HG02610 (cell line): ENCODE measurements at regions not wholly inside any gene's neighbourhood (a gene's known extent, or its start where the extent isn't known, plus 50 kb on each side); places are given as distances from the start of the nearest gene placed in this dataset.

Source experiments
- ATAC-seq: cut with Tn5 transposase; IDR thresholded peaks from one replicate; pipeline ENCODE4 v1.9.1; 2021; ENCODE audit warnings: mild to moderate bottlenecking, moderate library complexity; ENCODE audit not compliant: unreplicated experiment

DNA sequence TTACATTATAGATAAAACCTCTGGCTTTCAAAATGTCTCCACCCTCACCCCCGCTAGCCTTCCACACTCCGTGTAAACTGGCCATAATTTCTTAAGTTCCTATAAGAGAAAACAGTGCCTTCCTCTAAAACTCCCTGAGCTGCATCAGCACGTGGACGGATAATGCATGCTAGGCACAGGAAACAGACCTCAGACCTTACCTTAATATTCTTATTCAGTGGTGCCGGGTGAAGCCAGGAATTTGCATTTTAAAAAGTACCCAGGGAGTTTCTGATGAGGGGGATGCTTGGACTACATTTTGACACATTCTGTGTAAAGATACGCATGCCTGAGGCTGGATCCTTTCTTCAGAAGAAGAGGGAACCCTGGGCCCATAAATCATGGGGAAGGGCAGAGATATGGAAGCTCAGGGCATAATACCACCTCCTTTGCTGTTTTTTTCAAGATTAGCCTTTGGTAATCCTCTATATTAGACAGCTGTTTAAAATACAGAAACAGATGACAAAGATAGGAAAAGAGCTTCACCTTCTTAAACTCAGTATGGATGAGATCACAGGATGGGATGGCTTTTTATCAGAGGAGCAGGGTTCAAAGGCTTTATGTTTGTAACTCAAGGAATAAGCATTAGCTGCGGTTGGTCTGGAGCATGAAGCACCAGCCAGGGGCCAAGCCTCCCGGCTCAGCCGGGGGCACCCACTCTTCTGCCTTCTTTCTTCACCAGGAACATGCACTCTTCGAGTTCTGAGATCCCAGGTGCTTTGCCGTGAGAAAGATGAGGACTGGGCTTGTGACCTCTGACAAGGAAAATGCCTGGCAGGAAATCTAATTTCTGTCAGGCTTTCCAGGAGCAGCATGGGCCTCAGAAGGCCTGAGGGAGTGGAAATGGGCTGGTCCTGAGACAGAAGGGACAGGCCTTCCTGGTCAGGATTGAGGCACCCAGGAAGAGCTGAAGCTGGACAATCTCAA lies 218.1 kb upstream of the SOX4 start:
- peak; percentile 91 for ATAC-seq

DNA sequence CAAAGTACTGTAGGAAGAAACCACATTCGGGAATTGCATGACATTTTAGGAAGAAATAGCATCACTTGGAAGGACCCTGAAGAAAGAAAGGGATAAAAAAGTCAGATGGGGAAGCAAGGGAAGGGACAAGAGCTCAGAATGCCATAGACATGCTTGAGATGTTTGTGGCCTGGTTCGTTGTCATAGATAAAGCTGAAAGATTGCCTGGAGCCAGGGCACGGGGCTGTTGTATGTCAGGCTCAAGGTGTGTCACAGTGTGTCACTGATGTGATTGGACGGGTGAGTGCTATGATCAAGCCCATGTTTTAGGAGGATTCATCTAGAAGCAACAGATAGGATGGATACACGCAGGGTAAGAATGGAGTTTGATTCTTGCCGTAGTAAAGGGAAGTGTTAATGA lies 216.2 kb upstream of the SOX4 start:
- no peak for ATAC-seq

DNA sequence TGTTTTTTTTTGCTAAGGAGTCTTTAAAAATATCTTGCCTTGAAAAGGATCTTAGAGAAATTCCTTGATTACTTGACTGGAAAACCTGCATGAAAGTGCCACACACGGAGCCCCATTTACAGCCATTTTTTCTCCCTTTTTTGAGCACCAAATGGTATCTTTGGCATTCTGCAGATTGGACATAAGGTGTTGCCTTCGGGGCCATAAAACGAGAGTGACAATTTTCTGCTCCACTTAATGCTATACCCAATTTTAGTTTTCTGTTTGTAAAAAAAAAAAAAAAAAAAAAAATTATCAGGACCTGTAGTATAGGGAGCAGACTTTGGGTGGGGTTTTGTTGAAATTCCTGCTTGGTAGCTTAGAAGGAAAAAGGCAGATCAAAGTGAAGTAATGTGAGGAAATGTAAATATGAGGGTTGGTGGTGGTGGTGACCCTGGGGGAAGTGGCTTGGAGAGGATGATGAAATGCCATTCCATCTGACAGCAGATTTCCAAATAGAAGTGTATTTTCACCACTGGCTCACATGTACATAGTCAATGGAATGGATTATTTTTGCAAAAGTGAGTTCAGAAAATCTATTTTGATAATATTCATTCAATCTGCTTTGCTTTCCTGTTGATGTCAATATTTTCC lies 212.1 kb upstream of the SOX4 start:
- no peak for ATAC-seq

DNA sequence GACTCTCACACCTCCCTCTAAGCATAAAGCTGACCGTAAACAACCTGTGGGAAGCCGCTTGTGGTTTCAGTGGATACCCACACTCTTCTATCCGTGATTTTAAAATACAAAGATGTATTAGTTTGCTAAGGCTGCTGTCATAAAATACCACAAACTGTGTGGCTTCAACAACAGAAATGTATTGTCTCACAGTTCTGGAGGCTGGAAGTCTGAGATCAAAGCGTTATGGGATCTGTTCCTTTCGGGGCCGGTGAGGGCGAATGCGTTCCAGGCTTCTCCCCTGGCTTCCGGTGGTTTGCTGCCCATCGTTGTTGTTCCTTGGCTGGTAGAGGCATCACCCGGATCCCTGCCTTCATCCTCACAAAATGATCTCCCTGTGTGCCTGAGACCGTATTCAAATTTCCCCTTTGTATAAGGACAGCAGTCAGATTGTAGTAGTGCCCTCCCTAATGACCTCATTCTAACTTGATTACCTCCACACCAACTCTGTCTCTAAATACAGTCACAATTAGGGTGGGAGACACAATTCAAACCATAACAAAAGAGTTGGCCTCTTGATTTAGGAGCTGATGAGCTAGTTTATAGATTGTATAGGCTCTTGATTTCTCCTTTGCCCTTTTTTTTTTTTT lies 210.6 kb upstream of the SOX4 start:
- ATAC-seq = no peak

DNA sequence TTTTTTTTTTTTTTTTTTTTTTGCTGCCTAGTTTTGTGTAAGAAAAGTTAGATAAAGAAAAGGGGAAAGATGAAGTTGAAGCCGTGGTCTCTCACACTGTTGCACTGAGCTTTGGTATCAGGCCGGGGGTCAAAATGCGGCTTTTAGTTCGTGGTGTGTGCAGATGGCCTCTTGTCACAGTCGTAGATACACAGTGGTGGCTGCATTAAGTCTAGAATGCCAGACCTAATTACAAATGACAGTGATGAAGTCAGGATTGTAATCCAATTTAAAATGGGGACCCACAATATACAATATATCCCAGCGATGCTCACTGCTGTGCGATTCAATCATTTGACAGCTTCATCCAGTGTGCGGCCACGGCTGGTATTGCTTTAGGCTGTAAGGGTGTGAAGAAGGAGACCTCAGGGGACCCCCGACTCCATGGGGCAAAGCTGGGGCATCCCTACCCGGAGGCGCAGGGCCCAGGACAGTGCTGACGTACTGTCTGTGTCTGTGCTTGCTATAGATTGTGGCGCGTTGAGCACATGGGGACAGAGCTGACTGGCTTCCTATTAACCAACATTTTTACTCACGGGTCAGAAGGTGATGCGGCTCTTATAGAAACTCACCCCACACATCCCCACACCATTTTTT lies 210.0 kb upstream of the SOX4 start:
- ATAC-seq = no peak

DNA sequence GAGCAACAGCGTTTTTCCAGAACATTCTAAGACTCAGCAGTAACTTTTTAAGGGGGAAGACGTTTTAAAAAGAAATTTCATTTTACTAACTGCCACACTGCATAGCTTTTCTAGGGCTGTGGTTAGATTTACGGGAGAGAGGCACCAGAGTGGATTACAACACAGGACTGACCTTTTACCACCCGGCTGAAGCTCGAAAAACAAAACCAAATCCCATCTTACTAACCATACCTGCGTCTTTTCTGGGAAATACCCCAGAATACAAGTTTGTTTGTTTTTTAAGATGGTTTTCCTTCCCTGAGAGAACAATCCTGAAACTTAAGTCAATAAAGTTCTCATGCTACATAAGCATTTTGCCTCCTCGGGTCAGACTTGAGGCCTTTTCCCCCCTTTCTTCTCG lies 209.3 kb upstream of the SOX4 start:
- ATAC-seq = no peak

DNA sequence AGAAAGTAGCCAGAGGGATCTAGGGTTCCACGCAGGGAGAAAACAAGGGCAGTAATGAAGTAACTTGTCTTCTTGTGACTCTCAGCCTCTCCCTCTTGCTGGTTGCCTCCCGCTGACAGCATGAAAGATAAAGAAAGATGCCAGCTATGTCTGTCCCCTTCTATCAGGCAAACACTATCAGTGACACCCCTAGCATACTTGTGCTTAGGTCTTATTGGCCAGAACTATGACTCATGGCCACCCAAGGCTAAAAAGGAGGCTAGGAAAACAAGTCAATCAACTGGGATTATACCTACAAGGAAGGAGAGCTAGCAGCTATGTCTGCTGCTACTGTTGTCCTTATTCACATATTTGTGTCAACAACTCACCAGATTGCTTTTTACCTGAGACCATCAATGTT lies 206.8 kb upstream of the SOX4 start:
- ATAC-seq = no peak

DNA sequence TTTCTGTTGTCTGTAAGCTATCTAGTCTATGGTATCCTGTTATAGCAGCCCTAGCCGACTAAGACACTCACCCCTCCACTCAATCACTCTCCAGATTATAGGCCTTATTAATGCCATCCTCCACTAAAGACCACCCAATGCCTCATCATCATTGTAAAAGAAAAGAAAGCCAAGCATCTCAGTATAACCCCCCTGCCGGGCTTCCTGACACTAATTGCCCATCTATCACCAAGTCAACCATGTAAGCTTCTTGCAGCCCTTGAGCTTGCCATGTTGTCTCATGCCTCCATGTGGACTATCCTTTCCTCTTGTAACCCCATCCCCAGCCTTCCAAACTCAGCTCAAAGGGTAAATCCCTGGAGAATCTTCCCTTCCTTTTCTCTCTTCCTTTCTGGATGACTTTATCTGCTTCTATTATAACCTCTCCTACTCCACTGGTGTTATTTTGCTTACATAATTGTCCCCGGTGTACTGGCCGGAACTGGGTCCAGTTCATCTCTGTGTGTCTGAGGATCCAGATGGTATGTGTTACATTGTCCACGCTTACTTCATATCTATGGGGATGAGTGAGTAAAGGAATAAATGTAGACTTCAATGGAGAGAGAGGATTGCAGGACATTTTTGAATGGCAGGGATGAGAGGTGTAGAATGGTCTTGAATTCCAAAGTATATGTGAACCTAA lies 202.9 kb upstream of the SOX4 start:
- no peak for ATAC-seq

DNA sequence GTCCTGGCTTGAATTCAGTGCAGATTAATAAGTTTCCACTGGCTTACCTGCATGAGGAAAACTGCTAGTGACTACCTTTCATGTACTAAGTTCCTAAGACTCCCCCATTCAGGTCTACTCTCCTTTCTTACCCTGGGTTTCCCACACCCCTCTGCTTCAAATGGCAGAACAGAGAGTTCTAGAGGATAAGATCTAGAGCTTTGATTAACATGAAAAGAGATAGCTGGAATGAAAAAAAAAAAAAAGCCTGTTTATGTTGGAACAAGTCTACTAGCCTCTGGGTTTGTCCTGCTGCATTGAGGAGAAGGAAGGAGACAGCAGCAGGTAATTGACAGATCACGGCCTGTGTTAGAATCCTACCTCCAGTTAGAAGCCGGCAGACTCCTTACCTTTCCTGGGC lies 201.4 kb upstream of the SOX4 start:
- ATAC-seq = no peak

DNA sequence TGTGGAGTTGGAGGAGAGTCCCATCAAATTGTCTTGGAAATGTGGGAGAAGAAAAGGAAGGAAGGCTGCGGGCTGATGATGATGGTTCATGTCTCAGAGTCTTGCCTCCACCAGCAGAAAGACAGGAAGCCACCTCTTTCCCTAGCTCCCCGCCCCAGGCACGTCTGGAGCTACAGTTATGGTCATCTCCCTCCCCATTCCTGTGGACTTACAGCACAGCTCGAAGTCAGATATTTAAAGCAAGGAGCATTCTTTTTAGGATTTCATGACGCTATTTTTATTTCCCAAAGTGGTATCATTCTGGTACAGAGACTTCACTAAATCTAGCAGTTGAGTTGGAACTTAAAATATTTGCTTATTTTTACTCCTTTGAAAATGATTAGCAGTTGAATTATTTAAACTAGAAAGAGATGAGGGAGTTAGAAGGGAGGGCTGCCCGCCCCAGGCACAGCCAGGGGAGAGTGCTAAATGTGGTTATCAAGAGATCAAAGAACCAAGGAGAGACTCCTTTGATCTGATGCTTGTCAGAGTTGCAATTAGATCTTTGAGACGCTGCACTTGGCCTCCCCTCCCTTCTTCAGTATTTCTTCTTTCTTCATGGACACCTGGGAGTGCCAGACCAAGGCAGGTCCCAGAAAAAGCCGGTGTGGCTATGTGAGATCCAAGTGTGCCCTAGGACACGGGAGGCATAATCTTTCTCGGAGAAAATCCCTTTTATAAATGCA lies 199.9 kb upstream of the SOX4 start:
- ATAC-seq = no peak

DNA sequence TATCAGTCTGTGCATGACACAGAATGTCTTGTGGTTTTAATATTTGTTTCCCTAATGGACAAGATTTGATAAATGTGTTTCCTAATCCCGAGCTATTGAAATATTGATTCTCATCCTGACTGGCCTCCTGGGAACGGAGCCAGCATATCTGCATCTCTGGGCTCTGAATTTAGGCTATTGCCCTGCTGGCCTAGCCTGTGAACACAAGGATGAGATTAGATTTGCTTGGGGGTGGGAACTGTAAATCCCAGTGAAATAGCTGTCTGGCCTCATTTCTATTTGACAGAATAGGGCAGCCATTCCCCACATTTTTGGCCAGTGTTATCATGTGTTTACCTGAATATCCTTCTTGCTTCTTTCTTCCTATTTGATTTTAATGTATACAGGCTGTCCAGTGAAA lies 198.4 kb upstream of the SOX4 start:
- no peak for ATAC-seq

DNA sequence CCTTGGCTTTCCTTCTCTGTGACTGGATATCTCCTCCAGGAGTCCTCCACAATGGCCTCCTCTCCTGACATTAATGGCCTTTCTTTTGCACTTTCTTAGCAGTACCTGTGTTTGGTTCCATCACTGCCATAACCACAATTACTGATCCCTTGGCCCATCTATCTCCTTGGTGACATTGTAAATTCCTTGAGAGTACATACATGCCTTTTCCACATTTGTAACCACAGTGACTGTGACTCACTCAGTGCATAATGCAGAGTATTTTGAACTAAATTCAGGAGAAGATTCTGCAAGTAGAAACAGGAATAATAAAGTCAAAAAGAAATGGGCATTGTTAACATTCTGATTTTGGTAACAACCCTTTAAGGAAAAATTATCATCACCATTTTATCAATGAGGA lies 197.2 kb upstream of the SOX4 start:
- ATAC-seq = no peak

DNA sequence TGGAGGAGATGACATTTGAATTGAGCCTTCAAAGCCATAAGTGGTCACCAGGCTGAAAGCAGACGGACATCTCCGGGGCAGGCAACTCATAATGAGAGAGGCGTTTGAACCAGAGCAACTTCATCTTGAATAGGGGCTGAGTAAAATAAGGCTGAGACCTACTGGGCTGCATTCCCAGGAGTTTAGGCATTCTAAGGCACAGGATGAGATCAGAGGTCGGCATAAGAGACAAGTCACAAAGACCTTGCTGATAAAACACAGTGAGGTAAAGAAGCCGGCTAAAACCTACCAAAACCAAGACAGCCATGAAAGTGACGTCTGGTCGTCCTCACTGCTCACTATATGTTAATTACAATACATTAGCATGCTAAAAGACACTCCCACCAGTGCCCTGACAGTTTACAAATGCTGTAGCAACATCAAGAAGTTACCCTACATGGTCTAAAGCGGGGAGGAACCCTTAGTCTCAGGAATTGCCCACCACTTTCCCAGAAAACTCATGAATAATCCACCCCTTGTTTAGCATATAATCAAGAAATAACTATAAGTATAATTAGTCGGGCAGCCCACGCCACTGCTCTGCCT lies 194.7 kb upstream of the SOX4 start:
- ATAC-seq = no peak

DNA sequence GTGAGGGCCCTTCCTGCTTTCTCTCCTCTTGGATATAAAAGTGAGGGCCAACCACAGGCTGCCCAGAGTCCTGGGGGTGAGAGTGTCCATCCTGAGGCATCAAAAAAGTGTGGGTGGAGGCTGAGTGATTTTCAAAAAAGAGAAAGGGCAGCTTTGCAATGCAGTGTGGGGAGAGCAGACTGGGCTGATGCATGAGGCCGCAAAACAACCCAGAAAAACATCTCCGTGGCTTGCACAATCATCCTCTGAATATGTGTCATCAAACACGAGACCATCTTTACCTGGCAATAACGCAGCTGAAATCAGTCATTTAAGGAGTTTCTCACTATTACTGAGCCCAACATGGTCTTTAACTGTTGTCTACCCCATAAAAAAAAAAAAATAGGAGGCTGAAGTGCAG lies 191.2 kb upstream of the SOX4 start:
- peak; percentile 97 for ATAC-seq

DNA sequence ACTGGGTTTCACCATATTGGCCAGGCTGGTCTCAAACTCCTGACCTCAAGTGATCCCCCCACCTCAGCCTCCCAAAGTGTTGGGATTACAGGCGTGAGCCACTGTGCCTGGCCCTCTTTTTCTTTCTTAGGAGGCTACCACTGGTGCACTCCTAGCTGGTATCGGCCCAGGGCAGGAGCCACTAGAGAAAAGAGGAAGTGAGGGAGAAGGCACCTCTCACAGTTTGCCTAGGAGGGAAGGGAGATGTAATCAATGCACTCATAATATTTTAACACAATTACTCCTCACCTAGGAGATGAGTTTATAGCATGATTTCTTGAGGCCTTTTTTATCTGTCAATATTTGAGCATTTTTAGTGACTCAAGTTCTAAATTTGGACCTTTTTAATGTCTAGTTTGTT lies 189.0 kb upstream of the SOX4 start:
- ATAC-seq = peak; percentile 37

DNA sequence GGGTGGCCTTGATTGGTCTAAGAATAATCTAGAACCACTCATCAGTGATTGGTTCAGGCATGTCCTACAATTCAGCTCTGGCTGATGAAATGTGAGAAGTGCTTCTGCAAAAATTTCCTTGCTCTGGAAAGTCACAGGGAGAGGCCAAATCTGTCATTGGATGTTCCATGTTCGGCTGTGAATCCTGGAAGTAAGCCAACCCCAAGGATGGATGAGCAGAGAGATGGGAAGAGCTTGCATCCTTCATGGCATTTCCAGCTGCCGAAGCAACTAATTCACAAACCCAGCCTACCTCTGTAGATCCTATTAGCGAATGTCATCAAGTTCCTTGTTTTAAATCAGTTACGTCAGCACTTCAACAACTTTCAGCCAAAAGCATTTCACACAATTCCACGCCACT lies 187.2 kb upstream of the SOX4 start:
- no peak for ATAC-seq

DNA sequence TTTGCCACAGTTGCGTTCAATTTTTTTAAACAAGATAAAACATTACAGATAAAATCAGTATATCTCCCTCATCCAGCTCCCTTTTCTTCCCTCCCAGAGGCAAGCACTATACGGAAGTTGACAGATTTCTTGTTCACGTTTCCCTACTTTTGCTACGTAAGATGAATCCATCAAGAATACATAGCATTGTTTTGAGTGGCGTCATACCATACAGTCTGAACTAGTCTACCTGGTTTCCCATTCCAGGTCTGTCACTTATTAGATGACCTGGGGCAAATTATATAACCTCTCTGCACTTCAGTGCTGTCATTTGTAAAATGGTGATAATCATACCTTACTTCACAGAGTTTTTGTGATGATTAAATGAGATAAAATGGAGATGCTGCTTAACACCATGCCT lies 184.3 kb upstream of the SOX4 start:
- ATAC-seq = no peak

DNA sequence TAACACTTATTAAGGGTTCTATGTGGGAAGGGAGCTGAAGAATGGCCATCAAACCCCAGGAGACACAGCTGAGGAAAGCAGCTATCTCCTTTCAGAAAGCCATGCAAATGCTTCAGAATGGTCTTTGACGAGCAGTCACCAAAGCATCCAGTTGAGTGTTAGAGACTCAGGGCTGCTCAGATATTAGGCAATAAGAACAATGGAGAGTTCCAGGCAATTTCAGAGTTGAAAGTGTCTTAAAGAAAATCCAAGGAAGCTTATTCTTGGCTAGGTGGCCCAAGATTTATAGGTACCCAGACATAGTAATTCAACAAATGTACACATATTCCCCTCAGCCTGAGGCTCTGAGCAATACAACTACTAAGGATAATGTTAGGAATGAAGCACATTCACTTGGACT lies 180.1 kb upstream of the SOX4 start:
- no peak for ATAC-seq

DNA sequence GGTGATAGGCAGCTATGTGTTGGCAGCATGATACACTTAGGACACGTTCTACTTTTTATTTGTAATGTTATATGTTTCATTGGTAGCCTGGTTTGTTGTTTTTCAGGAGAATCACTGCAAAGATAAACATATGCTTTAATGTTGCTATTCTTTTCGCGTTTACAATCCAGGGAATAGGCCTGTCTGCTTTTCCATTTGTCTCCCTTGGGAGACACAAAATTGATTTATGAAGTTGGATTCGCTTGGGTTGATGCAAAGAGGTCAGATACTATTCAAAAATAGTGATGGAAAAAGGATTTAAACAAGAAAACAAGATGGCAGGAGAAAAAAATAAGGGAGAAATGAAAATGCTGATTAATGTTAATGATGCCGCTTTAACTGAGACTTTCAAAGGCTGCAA lies 179.5 kb upstream of the SOX4 start:
- no peak for ATAC-seq
